Kidney (tissue), 13 donors: ENCODE measurements at regions not wholly inside any gene's neighbourhood (a gene's known extent, or its start where the extent isn't known, plus 50 kb on each side); places are given as distances from the start of the nearest gene placed in this dataset.
"Not testable (repeated sequence)": the region's sequence is repeated elsewhere in the genome, so short reads cannot be mapped to it uniquely, and the experiment has no call there.

Source experiments
- DNase-seq, 5 donors: peaks; one replicate each; pipeline ENCODE4 v3.0.0-alpha.2; 2013 to 2020
- FAIRE-seq: peaks from 2 replicates; lab custom pipeline; 2012; peaks lifted over from hg19 to GRCh38; lab: Jason Lieb, UNC
- H3K27ac ChIP-seq, 2 donors: one replicate each; pipeline ENCODE4 v1.7.0; 2013; ENCODE audit warnings: low read depth in 2 of 2, low read length in 2 of 2, inconsistent platforms in 1 of 2
- H3K27me3 ChIP-seq: one replicate; pipeline ENCODE4 v1.7.1; 2013; ENCODE audit warnings: low read length, inconsistent platforms; ENCODE audit not compliant: control insufficient read depth, insufficient read depth
- H3K36me3 ChIP-seq, 3 donors: one replicate each; pipeline versions ENCODE4 v1.7.0 to v1.7.1; 2013; ENCODE audit warnings: low read length in 3 of 3, control low read depth in 1 of 3, inconsistent platforms in 1 of 3; ENCODE audit not compliant: insufficient read depth in 3 of 3, control insufficient read depth in 2 of 3
- H3K4me1 ChIP-seq, 3 donors: one replicate each; pipeline versions ENCODE4 v1.7.0 to v1.7.1; 2013; ENCODE audit warnings: low read length in 3 of 3, inconsistent platforms in 1 of 3, low read depth in 1 of 3; ENCODE audit not compliant: control insufficient read depth in 2 of 3, insufficient read depth in 2 of 3
- H3K4me3 ChIP-seq, 3 donors: one replicate each; pipeline versions ENCODE4 v1.7.0 to v1.8.1; 2013; ENCODE audit warnings: low read length in 3 of 3, control low read depth in 1 of 3, inconsistent platforms in 1 of 3
- H3K9ac ChIP-seq, 3 donors: one replicate each; pipeline versions ENCODE4 v1.7.0 to v1.7.1; 2013; ENCODE audit warnings: low read length in 3 of 3, control low read depth in 1 of 3, inconsistent platforms in 1 of 3
- H3K9me3 ChIP-seq, 3 donors: one replicate each; pipeline versions ENCODE4 v1.7.0 to v1.7.1; 2013; ENCODE audit warnings: low read length in 3 of 3, control low read depth in 1 of 3, inconsistent platforms in 1 of 3; ENCODE audit not compliant: control insufficient read depth in 2 of 3, insufficient read depth in 1 of 3
- intact Hi-C: fragments of 100-400 bp; cut with DNase I; formaldehyde crosslinking; loops from one replicate; pipeline ENCODE4 v1.11.1; 2022
- TF ChIP-seq, protein P1 (sequence below): IDR thresholded peaks from 3 replicates; pipeline ENCODE4 v1.5.1; 2012; ENCODE audit warnings: mild to moderate bottlenecking, moderate library complexity, borderline replicate concordance; ENCODE audit not compliant: insufficient read depth; ENCODE audit errors: extremely low read depth
- donor health status: control.
- donor health status: control.
- donor health status: control.
- donor health status: control.
- donor health status: control.
- donor health status: DM: yes; HTN: yes; CAD: no.
- donor health status: Normal renal cell carcinoma (clear cell type).

DNA sequence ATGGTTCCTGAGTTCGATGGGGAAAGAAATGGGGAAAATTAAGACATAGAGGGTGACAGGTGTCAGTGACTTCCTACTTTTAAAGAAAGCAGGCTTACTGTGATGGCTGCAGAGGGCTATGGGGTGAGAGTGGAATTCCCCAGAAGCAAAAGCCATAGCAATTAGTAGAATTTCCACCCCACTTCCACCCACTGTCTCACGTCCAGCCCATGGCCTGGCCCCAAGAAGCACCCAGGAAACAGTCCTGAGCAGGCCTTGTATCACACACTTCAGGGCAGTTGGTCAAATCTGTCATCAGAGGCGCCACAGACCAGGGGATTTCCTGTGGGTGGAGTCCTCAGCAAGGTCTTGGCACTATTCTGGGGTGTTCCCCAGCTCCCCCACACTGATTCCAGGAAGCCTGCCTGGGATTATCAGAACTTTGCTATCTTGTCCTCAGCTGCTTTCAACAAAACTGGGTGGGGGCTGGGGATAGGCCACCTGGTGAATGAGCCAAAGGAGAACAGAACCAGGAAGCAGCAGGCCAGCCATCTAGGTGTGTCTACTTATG, 120.1 kb upstream of the CCND2 start:
- TF ChIP-seq, protein P1, sequence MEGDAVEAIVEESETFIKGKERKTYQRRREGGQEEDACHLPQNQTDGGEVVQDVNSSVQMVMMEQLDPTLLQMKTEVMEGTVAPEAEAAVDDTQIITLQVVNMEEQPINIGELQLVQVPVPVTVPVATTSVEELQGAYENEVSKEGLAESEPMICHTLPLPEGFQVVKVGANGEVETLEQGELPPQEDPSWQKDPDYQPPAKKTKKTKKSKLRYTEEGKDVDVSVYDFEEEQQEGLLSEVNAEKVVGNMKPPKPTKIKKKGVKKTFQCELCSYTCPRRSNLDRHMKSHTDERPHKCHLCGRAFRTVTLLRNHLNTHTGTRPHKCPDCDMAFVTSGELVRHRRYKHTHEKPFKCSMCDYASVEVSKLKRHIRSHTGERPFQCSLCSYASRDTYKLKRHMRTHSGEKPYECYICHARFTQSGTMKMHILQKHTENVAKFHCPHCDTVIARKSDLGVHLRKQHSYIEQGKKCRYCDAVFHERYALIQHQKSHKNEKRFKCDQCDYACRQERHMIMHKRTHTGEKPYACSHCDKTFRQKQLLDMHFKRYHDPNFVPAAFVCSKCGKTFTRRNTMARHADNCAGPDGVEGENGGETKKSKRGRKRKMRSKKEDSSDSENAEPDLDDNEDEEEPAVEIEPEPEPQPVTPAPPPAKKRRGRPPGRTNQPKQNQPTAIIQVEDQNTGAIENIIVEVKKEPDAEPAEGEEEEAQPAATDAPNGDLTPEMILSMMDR, result no peak
- Histone ChIP-seq H3K27me3 (no peaks in the 10 kb centered on the region), H3K9me3 (no peaks in the 10 kb centered on the region), H3K9ac (no peak overlapping the region), H3K4me3 (no peak overlapping the region), H3K36me3 (no peaks in the 10 kb centered on the region), H3K4me1 (no peaks in the 10 kb centered on the region), H3K27ac (no peak overlapping the region)
- DNase-seq (no peak), FAIRE-seq (no peak)
- intact Hi-C loops, result no loop called here

DNA sequence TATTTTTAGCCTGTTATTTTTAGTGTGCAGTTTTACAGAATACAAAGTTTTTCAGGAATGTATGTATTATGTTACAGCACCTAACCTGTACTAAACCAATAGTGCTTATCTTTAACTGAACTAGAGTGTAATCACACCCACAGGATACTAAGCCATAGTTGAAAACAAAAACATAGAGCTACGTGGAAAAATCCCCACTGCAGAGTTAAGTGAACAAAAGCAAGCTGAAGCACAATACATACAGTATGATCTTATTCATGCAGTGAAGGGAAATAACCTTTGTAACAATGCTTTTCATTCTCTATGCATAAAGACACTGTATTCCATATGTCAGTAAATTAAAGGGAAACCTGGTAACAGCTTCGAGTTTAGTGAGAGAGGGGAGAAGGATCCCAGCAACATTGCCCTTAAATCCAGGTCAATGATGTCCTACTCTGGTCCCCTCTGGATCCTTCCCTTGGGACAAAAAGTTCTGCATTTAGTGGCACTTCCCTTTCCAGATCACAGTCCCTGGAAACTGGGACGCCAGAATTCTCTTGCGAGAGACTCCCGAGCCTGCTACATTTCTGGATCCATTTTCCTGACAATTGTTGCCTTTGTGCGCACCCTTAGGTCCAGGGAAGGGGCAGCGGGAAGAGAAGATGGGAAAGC, 121.3 kb upstream of the CCND2 start:
- Histone ChIP-seq H3K4me1 (no peaks in the 10 kb centered on the region), H3K9ac (no peak overlapping the region), H3K27ac (no peak overlapping the region), H3K4me3 (no peak overlapping the region), H3K36me3 (no peaks in the 10 kb centered on the region), H3K9me3 (no peaks in the 10 kb centered on the region), H3K27me3 (no peaks in the 10 kb centered on the region)
- TF ChIP-seq, protein P1, result no peak
- intact Hi-C loops, result no loop called here
- DNase-seq (no peak), FAIRE-seq (no peak)

DNA sequence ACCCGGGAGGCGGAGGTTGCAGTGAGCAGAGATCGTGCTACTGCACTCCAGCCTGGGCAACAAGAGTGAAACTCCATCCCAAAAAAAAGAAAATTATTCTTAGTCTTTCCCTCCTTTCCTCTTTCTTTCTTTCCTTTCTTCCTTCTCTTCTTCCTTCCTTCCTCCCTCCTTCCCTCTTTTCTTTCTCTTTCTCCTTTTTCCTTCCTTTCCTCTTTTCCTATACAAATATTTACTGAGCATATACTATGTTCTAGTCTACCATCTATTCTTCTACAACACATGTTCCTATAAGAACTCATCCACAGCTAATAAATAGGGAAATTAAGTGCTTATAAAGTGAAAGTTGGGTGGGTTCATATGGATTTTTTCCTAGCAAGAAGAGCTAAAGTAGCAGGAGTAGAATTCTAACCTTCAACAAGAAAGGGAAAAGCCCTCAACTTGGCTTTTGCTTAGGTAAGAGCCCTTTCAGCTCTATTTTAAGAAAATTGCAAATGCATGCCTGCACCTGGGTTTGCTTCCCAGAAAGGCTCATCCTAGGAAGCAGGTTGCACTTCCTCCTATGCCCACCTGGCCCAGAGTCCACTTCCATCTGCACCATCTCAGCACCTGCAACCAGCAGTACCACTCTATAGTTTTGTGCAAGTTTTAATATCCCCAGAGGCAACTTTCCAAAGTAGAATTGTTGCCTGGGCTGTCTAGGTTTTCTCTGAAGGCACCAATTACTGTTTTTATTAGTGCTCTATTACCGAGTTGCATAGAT, 122.0 kb upstream of the CCND2 start:
- DNase-seq (no peak), FAIRE-seq (no peak)
- intact Hi-C loops, result no loop called here
- no peaks in the 10 kb centered on the region for H3K9me3 ChIP-seq
- TF ChIP-seq, protein P1, result no peak
- H3K4me1 ChIP-seq, result no peaks in the 10 kb centered on the region
- H3K36me3 ChIP-seq, result no peaks in the 10 kb centered on the region
- H3K27ac ChIP-seq, result no peak overlapping the region
- H3K27me3 ChIP-seq, result no peaks in the 10 kb centered on the region
- H3K4me3 ChIP-seq, result no peak overlapping the region
- H3K9ac ChIP-seq, result no peak overlapping the region

DNA sequence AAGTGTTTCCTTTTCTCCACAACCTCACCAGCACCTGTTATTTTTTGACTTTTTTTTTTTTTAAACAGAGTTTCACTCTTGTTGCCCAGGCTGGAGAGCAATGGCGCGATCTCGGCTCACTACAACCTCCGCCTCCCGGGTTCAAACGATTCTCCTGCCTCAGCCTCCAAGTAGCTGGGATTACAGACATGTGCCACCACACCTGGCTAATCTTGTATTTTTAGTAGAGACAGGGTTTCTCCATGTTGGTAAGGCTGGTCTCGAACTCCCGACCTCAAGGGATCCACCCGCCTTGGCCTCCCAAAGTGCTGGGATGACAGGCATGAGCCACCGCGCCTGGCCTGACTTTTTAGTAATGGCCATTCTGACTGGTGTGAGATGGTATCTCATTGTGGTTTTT, 123.2 kb upstream of the CCND2 start:
- H3K9me3 ChIP-seq, H3K9ac ChIP-seq, H3K4me1 ChIP-seq, intact Hi-C loops, DNase-seq, FAIRE-seq, H3K36me3 ChIP-seq, H3K4me3 ChIP-seq, H3K27ac ChIP-seq, H3K27me3 ChIP-seq: not testable (repeated sequence)
